IMR-90 (cell line): ENCODE measurements at regions not wholly inside any gene's neighbourhood (a gene's known extent, or its start where the extent isn't known, plus 50 kb on each side); places are given as distances from the start of the nearest gene placed in this dataset.

Experiments used
- CTCF ChIP-seq: conservative IDR thresholded peaks from 2 replicates; pipeline ENCODE4 v1.5.1; 2012; ENCODE audit warnings: mild to moderate bottlenecking, low read depth, low read length, improper control_type of control experiment
- RCOR1 ChIP-seq: IDR thresholded peaks from 2 replicates; pipeline ENCODE4 v1.6.1; 2012; ENCODE audit warnings: mild to moderate bottlenecking, low read length, improper control_type of control experiment; ENCODE audit not compliant: insufficient replicate concordance

GRCh38 chr4:35700663-35701062 is 543.7 kb downstream of the ARAP2 start:
- TF ChIP-seq RCOR1, result no peak
- TF ChIP-seq CTCF, result no peak
